Tibial nerve (tissue), 4 donors: ENCODE measurements at regions not wholly inside any gene's neighbourhood (a gene's known extent, or its start where the extent isn't known, plus 50 kb on each side); places are given as distances from the start of the nearest gene placed in this dataset.

Source experiments
- DNase-seq, 2 donors: peaks; one replicate each; pipeline ENCODE4 v3.0.0-alpha.2; 2019; ENCODE audit warnings: low spot score in 2 of 2
- H3K27ac ChIP-seq, 4 donors: fragments of 200-600 bp; sonication (generic) in 3 of 4; one replicate each; pipeline ENCODE4 v1.5.1; 2017 to 2019; ENCODE audit warnings: mild to moderate bottlenecking in 1 of 4
- H3K27me3 ChIP-seq, 2 donors: fragments of 200-600 bp; sonication (generic) in 1 of 2; one replicate each; pipeline versions ENCODE4 v1.5.1 to v1.6.0; 2017 to 2019
- H3K36me3 ChIP-seq, 3 donors: fragments of 200-600 bp; sonication (generic); one replicate each; pipeline ENCODE4 v1.5.1; 2018 to 2019
- H3K4me1 ChIP-seq, 4 donors: fragments of 200-600 bp; sonication (generic) in 3 of 4; one replicate each; pipeline ENCODE4 v1.5.1; 2017 to 2019
- H3K4me3 ChIP-seq, 4 donors: fragments of 200-600 bp; sonication (generic) in 3 of 4; one replicate each; pipeline ENCODE4 v1.5.1; 2017 to 2019; ENCODE audit warnings: mild to moderate bottlenecking in 1 of 4, moderate library complexity in 1 of 4
- H3K9me3 ChIP-seq, 4 donors: fragments of 200-600 bp; sonication (generic) in 3 of 4; one replicate each; pipeline ENCODE4 v1.5.1; 2017 to 2019
- CTCF ChIP-seq, 5 experiments: fragments of 200-600 bp in 3 of 5; fragments of 450-650 bp in 2 of 5; sonication (generic) in 3 of 5; IDR thresholded peaks; one replicate each; pipeline ENCODE4 v1.5.1; 2016 to 2019; ENCODE audit warnings: antibody characterized with exemption in 5 of 5, mild to moderate bottlenecking in 3 of 5, moderate library complexity in 2 of 5
- EP300 ChIP-seq, 2 donors: sonication (generic); formaldehyde crosslinking; IDR thresholded peaks; one replicate each; pipeline ENCODE4 v1.6.1; 2017; ENCODE audit warnings: antibody characterized with exemption in 2 of 2, mild to moderate bottlenecking in 1 of 2
- POLR2A ChIP-seq, 2 donors: fragments of 450-650 bp; IDR thresholded peaks; one replicate each; pipeline ENCODE4 v1.6.1; 2017; ENCODE audit warnings: antibody characterized with exemption in 2 of 2, mild to moderate bottlenecking in 2 of 2, moderate library complexity in 2 of 2
- WGBS, 2 donors: methylation state at CpG; one replicate each; pipeline ENCODE4 v1.1.5; 2018; 5-methylcytosine and 5-hydroxymethylcytosine counted together

- 84 to 91% methylated on average over 2 of the region's 2 CpGs for WGBS, 2 donors
- no peak for TF ChIP-seq CTCF (IDR thresholded peaks at IDR 0.05)
- TF ChIP-seq EP300 (IDR thresholded peaks at IDR 0.05): no peak
- no peak for TF ChIP-seq POLR2A (IDR thresholded peaks at IDR 0.05)
- H3K27me3 ChIP-seq: no peaks in the 10 kb centered on the region
- H3K36me3 ChIP-seq: no peaks in the 10 kb centered on the region
- no peak for DNase-seq
- no peak overlapping the region for H3K4me3 ChIP-seq
- H3K4me1 ChIP-seq: no peaks in the 10 kb centered on the region
- H3K9me3 ChIP-seq: peaks cover 0 to 5% (median 0%) of the 10 kb centered on the region in 4 donors
- H3K27ac ChIP-seq: no peak overlapping the region
Observed at GRCh38 chr2:198795419-198795818, 662.3 kb downstream of the SATB2 start.

DNA sequence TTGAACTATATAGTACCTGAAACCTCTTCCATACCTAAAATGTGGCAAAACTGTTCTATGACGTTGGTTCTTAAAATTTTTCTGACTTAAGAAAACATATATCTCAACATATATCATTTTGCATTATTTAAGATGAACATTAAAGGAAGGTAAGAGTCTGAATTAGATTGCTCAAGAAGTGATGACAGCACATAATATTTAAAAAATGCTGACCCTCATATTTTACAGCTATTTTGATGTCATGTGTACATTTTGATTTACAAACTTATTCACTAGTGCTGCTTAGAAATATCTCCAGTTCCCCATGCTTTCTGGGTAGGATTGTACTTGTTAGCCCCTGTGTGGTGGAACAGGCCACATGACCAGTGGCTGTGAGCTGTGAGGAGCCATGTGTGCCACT lies 666.1 kb downstream of the SATB2 start:
- no peak overlapping the region for H3K4me3 ChIP-seq
- no peaks in the 10 kb centered on the region for H3K9me3 ChIP-seq
- no peaks in the 10 kb centered on the region for H3K27me3 ChIP-seq
- DNase-seq: no peak
- H3K27ac ChIP-seq: no peak overlapping the region
- H3K36me3 ChIP-seq: no peaks in the 10 kb centered on the region
- no peaks in the 10 kb centered on the region for H3K4me1 ChIP-seq
- no peak for TF ChIP-seq CTCF (IDR thresholded peaks at IDR 0.05)
- no peak for TF ChIP-seq POLR2A (IDR thresholded peaks at IDR 0.05)
- TF ChIP-seq EP300 (IDR thresholded peaks at IDR 0.05): no peak
- WGBS, 2 donors: 0 to 1% methylated on average over 1 of the region's 1 CpG

- Histone ChIP-seq H3K27me3 (no peaks in the 10 kb centered on the region), H3K9me3 (peaks cover 0 to 3% (median 0%) of the 10 kb centered on the region in 4 donors), H3K36me3 (no peaks in the 10 kb centered on the region), H3K4me3 (no peak overlapping the region), H3K27ac (no peak overlapping the region), H3K4me1 (no peaks in the 10 kb centered on the region)
- 13 to 21% methylated on average over 2 of the region's 2 CpGs for WGBS, 2 donors
- no peak for DNase-seq
- TF ChIP-seq EP300 (IDR thresholded peaks at IDR 0.05) (no peak), POLR2A (IDR thresholded peaks at IDR 0.05) (no peak), CTCF (IDR thresholded peaks at IDR 0.05) (no peak)
Observed at GRCh38 chr2:198788676-198789075, 669.1 kb downstream of the SATB2 start.

- H3K4me1 ChIP-seq: no peaks in the 10 kb centered on the region
- no peaks in the 10 kb centered on the region for H3K27me3 ChIP-seq
- no peak overlapping the region for H3K4me3 ChIP-seq
- no peak for DNase-seq
- WGBS, 2 donors: 91 to 97% methylated on average over 3 of the region's 3 CpGs
- no peak for TF ChIP-seq EP300 (IDR thresholded peaks at IDR 0.05)
- no peak for TF ChIP-seq CTCF (IDR thresholded peaks at IDR 0.05)
- TF ChIP-seq POLR2A (IDR thresholded peaks at IDR 0.05): no peak
- H3K9me3 ChIP-seq: peaks cover 0 to 3% (median 0%) of the 10 kb centered on the region in 4 donors
- H3K36me3 ChIP-seq: no peaks in the 10 kb centered on the region
- no peak overlapping the region for H3K27ac ChIP-seq
Observed at GRCh38 chr2:198782734-198783133, 675.0 kb downstream of the SATB2 start.

GRCh38 chr2:198776616-198777406 lies 680.9 kb downstream of the SATB2 start:
- TF ChIP-seq CTCF (IDR thresholded peaks at IDR 0.05): no peak
- TF ChIP-seq POLR2A (IDR thresholded peaks at IDR 0.05): no peak
- 74 to 77% methylated on average over 6 of the region's 6 CpGs for WGBS, 2 donors
- no peak overlapping the region for H3K27ac ChIP-seq
- no peaks in the 10 kb centered on the region for H3K4me1 ChIP-seq
- H3K36me3 ChIP-seq: no peaks in the 10 kb centered on the region
- DNase-seq: no peak
- no peak overlapping the region for H3K4me3 ChIP-seq
- H3K9me3 ChIP-seq: no peaks in the 10 kb centered on the region
- H3K27me3 ChIP-seq: no peaks in the 10 kb centered on the region
